ENCODE measurements at regions not wholly inside any gene's neighbourhood (a gene's known extent, or its start where the extent isn't known, plus 50 kb on each side); places are given as distances from the start of the nearest gene placed in this dataset.
A peak's percentile ranks its signal among the peaks of the same experiment; 100 is the strongest.

DNA sequence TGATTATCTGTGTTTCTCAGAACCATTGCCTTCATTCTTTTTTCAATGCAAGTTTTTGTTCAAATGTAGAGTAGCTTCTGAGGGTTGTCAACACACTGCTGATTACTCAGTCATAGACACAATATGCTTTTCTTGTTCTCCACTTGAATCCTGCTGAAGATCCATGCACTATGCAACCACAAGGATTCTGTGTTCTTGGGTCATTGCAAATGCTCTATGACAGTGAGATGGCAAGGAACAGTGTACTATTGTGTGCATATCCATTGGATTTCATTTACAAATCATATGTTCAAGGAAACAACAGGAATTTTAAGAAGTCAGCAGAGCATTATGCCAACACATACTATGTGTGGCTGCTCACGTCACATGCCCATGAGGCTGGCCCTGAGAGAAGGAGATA is 1590.2 kb downstream of the EFNA5 start:
- H2AFZ ChIP-seq (ENCODE audit: low read length): no peak overlapping the region
- TF ChIP-seq, protein P1, sequence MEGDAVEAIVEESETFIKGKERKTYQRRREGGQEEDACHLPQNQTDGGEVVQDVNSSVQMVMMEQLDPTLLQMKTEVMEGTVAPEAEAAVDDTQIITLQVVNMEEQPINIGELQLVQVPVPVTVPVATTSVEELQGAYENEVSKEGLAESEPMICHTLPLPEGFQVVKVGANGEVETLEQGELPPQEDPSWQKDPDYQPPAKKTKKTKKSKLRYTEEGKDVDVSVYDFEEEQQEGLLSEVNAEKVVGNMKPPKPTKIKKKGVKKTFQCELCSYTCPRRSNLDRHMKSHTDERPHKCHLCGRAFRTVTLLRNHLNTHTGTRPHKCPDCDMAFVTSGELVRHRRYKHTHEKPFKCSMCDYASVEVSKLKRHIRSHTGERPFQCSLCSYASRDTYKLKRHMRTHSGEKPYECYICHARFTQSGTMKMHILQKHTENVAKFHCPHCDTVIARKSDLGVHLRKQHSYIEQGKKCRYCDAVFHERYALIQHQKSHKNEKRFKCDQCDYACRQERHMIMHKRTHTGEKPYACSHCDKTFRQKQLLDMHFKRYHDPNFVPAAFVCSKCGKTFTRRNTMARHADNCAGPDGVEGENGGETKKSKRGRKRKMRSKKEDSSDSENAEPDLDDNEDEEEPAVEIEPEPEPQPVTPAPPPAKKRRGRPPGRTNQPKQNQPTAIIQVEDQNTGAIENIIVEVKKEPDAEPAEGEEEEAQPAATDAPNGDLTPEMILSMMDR (conservative IDR thresholded peaks at IDR 0.05): no peak

More for the DNA sequence above, 1590.2 kb downstream of the EFNA5 start:
- no peak overlapping the region for H2AK5ac ChIP-seq (ENCODE audit: insufficient read length, low read length)
- peak overlapping the region in 1 of 3 experiments; percentile 50; a peak in 2 of 7 replicates for H3K27ac Mint-ChIP-seq
- no peak overlapping the region for H3T11ph ChIP-seq (ENCODE audit: low read length)
- H2BK5ac ChIP-seq (ENCODE audit: insufficient read length, low read length): no peak overlapping the region
- no peak overlapping the region for H2BK12ac ChIP-seq (ENCODE audit: insufficient read length, low read depth, low read length)
- no peak overlapping the region for H3K9ac ChIP-seq (ENCODE audit: extremely low read depth, insufficient read length, low read length)
- H3K36me3 Mint-ChIP-seq (ENCODE audit: insufficient read depth in 1 of 3, low read depth in 3 of 3): 0 out of 7 replicates have a peak, but pooled peaks cover 0 to 2% (median 0%) of the 10 kb centered on the region in 3 experiments
- no CpG with 5 or more reads among the region's 1 CpG for WGBS (ENCODE audit: extremely low coverage, insufficient read length, low lambda C conversion rate)
- no peak overlapping the region for H3K4me3 Mint-ChIP-seq
- no peak overlapping the region for H3K4ac ChIP-seq (ENCODE audit: low read depth, low read length)
- peaks cover 6% of the 10 kb centered on the region for H3K4me1 ChIP-seq (ENCODE audit: insufficient read depth, low read length)
- no peaks in the 10 kb centered on the region for H3K27me3 Mint-ChIP-seq (ENCODE audit: low read depth)
- H2BK20ac ChIP-seq (ENCODE audit: low read depth, low read length, poor library complexity, severe bottlenecking): no peak overlapping the region
- no peak overlapping the region for H3K56ac ChIP-seq (ENCODE audit: insufficient read length, low read depth, low read length)
- H4K5ac ChIP-seq (ENCODE audit: insufficient read length, low read depth, low read length): no peak overlapping the region
- no peaks in the 10 kb centered on the region for H3K23me2 ChIP-seq (ENCODE audit: insufficient read length, low read depth, low read length, poor library complexity, severe bottlenecking)
- H4K91ac ChIP-seq (ENCODE audit: insufficient read length, low read depth, low read length): no peak overlapping the region
- no peak overlapping the region for H4K8ac ChIP-seq (replicated peaks; ENCODE audit: insufficient read length, low read depth, low read length)
- no peaks in the 10 kb centered on the region for H3K9me3 ChIP-seq (ENCODE audit: control insufficient read depth, low read depth, low read length)
- H3K4me2 ChIP-seq (ENCODE audit: insufficient read depth, insufficient read length, low read length): no peak overlapping the region
- H2BK15ac ChIP-seq (ENCODE audit: low read depth, low read length): no peak overlapping the region
- H4K20me1 ChIP-seq (ENCODE audit: control insufficient read depth, insufficient read depth, insufficient read length): no peaks in the 10 kb centered on the region
- no peak overlapping the region for H3K18ac ChIP-seq (ENCODE audit: insufficient read length, low read depth, low read length)
- no peaks in the 10 kb centered on the region for H3K79me1 ChIP-seq (ENCODE audit: insufficient read depth, low read depth, low read length, poor library complexity, severe bottlenecking)
- no peak for DNase-seq
- H3K9me3 Mint-ChIP-seq: no peaks in the 10 kb centered on the region
- no peak overlapping the region for H3K23ac ChIP-seq (ENCODE audit: insufficient read length, low read depth, low read length)
- H3K14ac ChIP-seq (ENCODE audit: insufficient read depth, low read length): no peak overlapping the region
- H2BK120ac ChIP-seq (ENCODE audit: low read depth, low read length, poor library complexity, severe bottlenecking): no peak overlapping the region
- peaks cover 30 to 35% of the 10 kb centered on the region in 2 experiments for H3K4me1 Mint-ChIP-seq
- no peak overlapping the region for H3K27ac ChIP-seq (ENCODE audit: insufficient read length, low read depth, low read length)
- H3K79me2 ChIP-seq (ENCODE audit: insufficient read depth, low read length): no peaks in the 10 kb centered on the region
- H3K27me3 ChIP-seq (ENCODE audit: insufficient read depth, low read length): no peaks in the 10 kb centered on the region
